Loucy (cell line): ENCODE measurements at regions not wholly inside any gene's neighbourhood (a gene's known extent, or its start where the extent isn't known, plus 50 kb on each side); places are given as distances from the start of the nearest gene placed in this dataset.
"Not testable (repeated sequence)": the region's sequence is repeated elsewhere in the genome, so short reads cannot be mapped to it uniquely, and the experiment has no call there.

Source experiments
- CTCF ChIP-seq: fragments of 200-600 bp; sonication (generic); conservative IDR thresholded peaks from 2 replicates; pipeline ENCODE4 v1.5.1; 2014; ENCODE audit warnings: mild to moderate bottlenecking, antibody characterized with exemption, low read length
- EZH2phosphoT487 ChIP-seq: fragments of 200-600 bp; IDR thresholded peaks from 2 replicates; pipeline ENCODE4 v1.6.1; 2018; ENCODE audit warnings: antibody characterized with exemption, mild to moderate bottlenecking, moderate library complexity, borderline replicate concordance

- not testable (repeated sequence) for TF ChIP-seq CTCF, EZH2phosphoT487
These were observed 230.0 kb downstream of the TMA16 start for GRCh38 chr4:163724495-163724894.
